ENCODE measurements at regions not wholly inside any gene's neighbourhood (a gene's known extent, or its start where the extent isn't known, plus 50 kb on each side); places are given as distances from the start of the nearest gene placed in this dataset.
A peak's percentile ranks its signal among the peaks of the same experiment; 100 is the strongest.

- H3K4me1 ChIP-seq: no peaks in the 10 kb centered on the region
- H3K36me3 ChIP-seq: no peaks in the 10 kb centered on the region
- TF ChIP-seq POLR2AphosphoS5 (IDR thresholded peaks at IDR 0.05) (no peak), POLR2A (IDR thresholded peaks at IDR 0.05) (no peak), CTCF (IDR thresholded peaks at IDR 0.05) (no peak)
- intact Hi-C loops (cut with DNase I; ENCODE audit: low total_unique reads): no loop called here
- no peak overlapping the region for H3K4me3 ChIP-seq
- peak overlapping the region; percentile 41 to 49 for H3K27ac ChIP-seq
- no peaks in the 10 kb centered on the region for H3K27me3 ChIP-seq
- DNase-seq (ENCODE audit: low spot score in 2 of 2): no peak
- H3K9me3 ChIP-seq: peaks cover 0 to 3% of the 10 kb centered on the region in 2 donors
Measured at GRCh38 chr14:80316441-80316840, 105.1 kb upstream of the DIO2 start.

GRCh38 chr14:80315681-80316080, 104.4 kb upstream of the DIO2 start:
- intact Hi-C loops (cut with DNase I; ENCODE audit: low total_unique reads): no loop called here
- TF ChIP-seq POLR2A (IDR thresholded peaks at IDR 0.05) (no peak), CTCF (IDR thresholded peaks at IDR 0.05) (no peak), POLR2AphosphoS5 (IDR thresholded peaks at IDR 0.05) (no peak)
- Histone ChIP-seq H3K27me3 (no peaks in the 10 kb centered on the region), H3K4me3 (no peak overlapping the region), H3K36me3 (no peaks in the 10 kb centered on the region), H3K9me3 (no peaks in the 10 kb centered on the region), H3K4me1 (no peaks in the 10 kb centered on the region), H3K27ac (peak overlapping the region in 1 of 2 donors; percentile 49)
- DNase-seq (ENCODE audit: low spot score in 2 of 2): no peak

GRCh38 chr14:80313806-80314205, 102.5 kb upstream of the DIO2 start:
- TF ChIP-seq POLR2AphosphoS5 (IDR thresholded peaks at IDR 0.05) (no peak), POLR2A (IDR thresholded peaks at IDR 0.05) (no peak), CTCF (IDR thresholded peaks at IDR 0.05) (no peak)
- Histone ChIP-seq H3K4me3 (no peak overlapping the region), H3K4me1 (no peaks in the 10 kb centered on the region), H3K27me3 (no peaks in the 10 kb centered on the region), H3K36me3 (no peaks in the 10 kb centered on the region), H3K9me3 (no peaks in the 10 kb centered on the region), H3K27ac (no peak overlapping the region)
- DNase-seq (ENCODE audit: low spot score in 2 of 2): no peak
- intact Hi-C loops (cut with DNase I; ENCODE audit: low total_unique reads): no loop called here

- DNase-seq (ENCODE audit: low spot score in 2 of 2): no peak
- no peaks in the 10 kb centered on the region for H3K4me1 ChIP-seq
- TF ChIP-seq POLR2A (IDR thresholded peaks at IDR 0.05): no peak
- TF ChIP-seq CTCF (IDR thresholded peaks at IDR 0.05): no peak
- no peak for TF ChIP-seq POLR2AphosphoS5 (IDR thresholded peaks at IDR 0.05)
- intact Hi-C loops (cut with DNase I; ENCODE audit: low total_unique reads): no loop called here
- H3K4me3 ChIP-seq: no peak overlapping the region
- no peaks in the 10 kb centered on the region for H3K36me3 ChIP-seq
- H3K27ac ChIP-seq: no peak overlapping the region
- no peaks in the 10 kb centered on the region for H3K9me3 ChIP-seq
- no peaks in the 10 kb centered on the region for H3K27me3 ChIP-seq
Measured at GRCh38 chr14:80310938-80311750, 99.8 kb upstream of the DIO2 start.

GRCh38 chr14:80304125-80304766, 92.9 kb upstream of the DIO2 start:
- Histone ChIP-seq H3K4me1 (no peaks in the 10 kb centered on the region), H3K4me3 (no peak overlapping the region), H3K27me3 (no peaks in the 10 kb centered on the region), H3K9me3 (no peaks in the 10 kb centered on the region), H3K36me3 (no peaks in the 10 kb centered on the region), H3K27ac (no peak overlapping the region)
- intact Hi-C loops (cut with DNase I; ENCODE audit: low total_unique reads): no loop called here
- no peak for TF ChIP-seq POLR2AphosphoS5 (IDR thresholded peaks at IDR 0.05)
- no peak for TF ChIP-seq CTCF (IDR thresholded peaks at IDR 0.05)
- TF ChIP-seq POLR2A (IDR thresholded peaks at IDR 0.05): no peak
- DNase-seq (ENCODE audit: low spot score in 2 of 2): no peak

Measured in breast epithelium (tissue), 4 donors.